PC-3 (cell line): ENCODE measurements at regions not wholly inside any gene's neighbourhood (a gene's known extent, or its start where the extent isn't known, plus 50 kb on each side); places are given as distances from the start of the nearest gene placed in this dataset.

ENCODE experiments used
- ATAC-seq: fragments of 200-7000 bp; cut with Tn5 transposase; 2 replicates; pipeline ENCODE4 v1.9.1; 2020; ENCODE audit warnings: mild to moderate bottlenecking, moderate library complexity
- BruUV-seq: library from RNA; stranded (reverse); fragments of 400-500 nt; replicated peaks from 2 replicates; lab custom pipeline; 2021; lab: Mats Ljungman, UMichigan
- CTCF ChIA-PET: fragments of 300-600 bp; sonication (Branson Sonifier 250); formaldehyde crosslinking; loops from one replicate; lab custom pipeline; 2022; ENCODE audit warnings: antibody characterized with exemption; lab: Charles Lee
- POLR2A ChIA-PET: fragments of 300-600 bp; sonication (Branson Sonifier 250); formaldehyde crosslinking; loops from one replicate; lab custom pipeline; 2022; ENCODE audit warnings: antibody characterized with exemption; ENCODE audit not compliant: unreplicated experiment; lab: Charles Lee
- DNase-seq: peaks from one replicate; pipeline ENCODE4 v3.0.0-alpha.2; 2015
- H2AFZ ChIP-seq: fragments of 300-600 bp; sonication (generic); 2 replicates; pipeline ENCODE4 v1.6.0; 2016; ENCODE audit warnings: antibody characterized with exemption, low read length
- H3F3A ChIP-seq: fragments of 300-600 bp; sonication (generic); one replicate; pipeline ENCODE4 v1.6.0; 2017; ENCODE audit warnings: antibody characterized with exemption, low read length, control low read depth, mild to moderate bottlenecking; ENCODE audit not compliant: unreplicated experiment
- H3K27ac ChIP-seq: fragments of 300-600 bp; sonication (generic); 2 replicates; pipeline ENCODE4 v1.5.1; 2016; ENCODE audit warnings: mild to moderate bottlenecking, low read length
- H3K27me3 ChIP-seq: fragments of 300-600 bp; sonication (generic); 2 replicates; pipeline ENCODE4 v1.6.1; 2016; ENCODE audit warnings: low read length, mixed read lengths
- H3K36me3 ChIP-seq: fragments of 300-600 bp; sonication (generic); 2 replicates; pipeline ENCODE4 v1.6.1; 2016; ENCODE audit warnings: low read depth, mixed run types, low read length, mixed read lengths
- H3K4me1 ChIP-seq: fragments of 300-600 bp; sonication (generic); 2 replicates; pipeline ENCODE4 v1.5.1; 2016; ENCODE audit warnings: low read length; ENCODE audit not compliant: insufficient read depth
- H3K4me2 ChIP-seq: fragments of 300-600 bp; sonication (generic); 2 replicates; pipeline ENCODE4 v1.6.0; 2016; ENCODE audit warnings: low read length
- H3K4me3 ChIP-seq: fragments of 300-600 bp; sonication (generic); 2 replicates; pipeline ENCODE4 v1.5.1; 2016; ENCODE audit warnings: mild to moderate bottlenecking, low read length, mixed read lengths
- H3K79me2 ChIP-seq: fragments of 300-600 bp; sonication (generic); 2 replicates; pipeline ENCODE4 v1.6.1; 2017; ENCODE audit warnings: low read length, mixed read lengths
- H3K9ac ChIP-seq: fragments of 300-600 bp; sonication (generic); 2 replicates; pipeline ENCODE4 v1.6.0; 2016; ENCODE audit warnings: mild to moderate bottlenecking, low read length
- H3K9me2 ChIP-seq: fragments of 300-600 bp; sonication (generic); replicated peaks from 2 replicates; pipeline ENCODE4 v1.6.1; 2016; ENCODE audit warnings: mixed run types, low read length, mixed read lengths
- H3K9me3 ChIP-seq: fragments of 300-600 bp; sonication (generic); 2 replicates; pipeline ENCODE4 v1.6.1; 2016; ENCODE audit warnings: low read length, mixed read lengths
- H4K20me1 ChIP-seq: fragments of 300-600 bp; sonication (generic); 2 replicates; pipeline ENCODE4 v1.6.1; 2016; ENCODE audit warnings: low read length, mixed read lengths
- EZH2 ChIP-seq: fragments of 300-600 bp; sonication (generic); IDR thresholded peaks from one replicate; pipeline ENCODE4 v1.6.1; 2017; ENCODE audit warnings: antibody characterized with exemption, mild to moderate bottlenecking, low read length; ENCODE audit not compliant: unreplicated experiment
- EZH2phosphoT487 ChIP-seq: fragments of 300-600 bp; sonication (generic); IDR thresholded peaks from 2 replicates; pipeline ENCODE4 v1.6.1; 2018; ENCODE audit warnings: mild to moderate bottlenecking, antibody characterized with exemption, low read length, borderline replicate concordance
- intact Hi-C: fragments of 100-400 bp; cut with micrococcal nuclease; formaldehyde crosslinking; loops from 2 replicates; pipeline ENCODE4 v1.9.0; 2023
- TF ChIP-seq, protein P1 (sequence below): fragments of 300-600 bp; sonication (generic); conservative IDR thresholded peaks from 2 replicates; pipeline ENCODE4 v1.5.1; 2017; ENCODE audit warnings: antibody characterized with exemption, low read depth, mild to moderate bottlenecking, low read length

GRCh38 chr2:78682781-78683180, 342.7 kb upstream of the REG3G start:
- ATAC-seq = no peak
- Histone ChIP-seq H4K20me1 (no peaks in the 10 kb centered on the region), H3K79me2 (no peaks in the 10 kb centered on the region), H3K9me2 (no peaks in the 10 kb centered on the region), H3F3A (no peaks in the 10 kb centered on the region), H3K4me3 (no peak overlapping the region), H3K9ac (no peak overlapping the region), H3K9me3 (no peaks in the 10 kb centered on the region), H3K27me3 (no peaks in the 10 kb centered on the region), H3K4me1 (no peaks in the 10 kb centered on the region), H3K4me2 (no peak overlapping the region), H3K36me3 (no peaks in the 10 kb centered on the region), H3K27ac (no peak overlapping the region), H2AFZ (no peak overlapping the region)
- ChIA-PET POLR2A (no interaction called here), CTCF (no interaction called here)
- intact Hi-C loops = no loop called here
- TF ChIP-seq EZH2 = no peak
- TF ChIP-seq EZH2phosphoT487 = no peak
- TF ChIP-seq, protein P1, sequence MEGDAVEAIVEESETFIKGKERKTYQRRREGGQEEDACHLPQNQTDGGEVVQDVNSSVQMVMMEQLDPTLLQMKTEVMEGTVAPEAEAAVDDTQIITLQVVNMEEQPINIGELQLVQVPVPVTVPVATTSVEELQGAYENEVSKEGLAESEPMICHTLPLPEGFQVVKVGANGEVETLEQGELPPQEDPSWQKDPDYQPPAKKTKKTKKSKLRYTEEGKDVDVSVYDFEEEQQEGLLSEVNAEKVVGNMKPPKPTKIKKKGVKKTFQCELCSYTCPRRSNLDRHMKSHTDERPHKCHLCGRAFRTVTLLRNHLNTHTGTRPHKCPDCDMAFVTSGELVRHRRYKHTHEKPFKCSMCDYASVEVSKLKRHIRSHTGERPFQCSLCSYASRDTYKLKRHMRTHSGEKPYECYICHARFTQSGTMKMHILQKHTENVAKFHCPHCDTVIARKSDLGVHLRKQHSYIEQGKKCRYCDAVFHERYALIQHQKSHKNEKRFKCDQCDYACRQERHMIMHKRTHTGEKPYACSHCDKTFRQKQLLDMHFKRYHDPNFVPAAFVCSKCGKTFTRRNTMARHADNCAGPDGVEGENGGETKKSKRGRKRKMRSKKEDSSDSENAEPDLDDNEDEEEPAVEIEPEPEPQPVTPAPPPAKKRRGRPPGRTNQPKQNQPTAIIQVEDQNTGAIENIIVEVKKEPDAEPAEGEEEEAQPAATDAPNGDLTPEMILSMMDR = no peak
- BruUV-seq = no TSS peak
- no peak for DNase-seq

DNA sequence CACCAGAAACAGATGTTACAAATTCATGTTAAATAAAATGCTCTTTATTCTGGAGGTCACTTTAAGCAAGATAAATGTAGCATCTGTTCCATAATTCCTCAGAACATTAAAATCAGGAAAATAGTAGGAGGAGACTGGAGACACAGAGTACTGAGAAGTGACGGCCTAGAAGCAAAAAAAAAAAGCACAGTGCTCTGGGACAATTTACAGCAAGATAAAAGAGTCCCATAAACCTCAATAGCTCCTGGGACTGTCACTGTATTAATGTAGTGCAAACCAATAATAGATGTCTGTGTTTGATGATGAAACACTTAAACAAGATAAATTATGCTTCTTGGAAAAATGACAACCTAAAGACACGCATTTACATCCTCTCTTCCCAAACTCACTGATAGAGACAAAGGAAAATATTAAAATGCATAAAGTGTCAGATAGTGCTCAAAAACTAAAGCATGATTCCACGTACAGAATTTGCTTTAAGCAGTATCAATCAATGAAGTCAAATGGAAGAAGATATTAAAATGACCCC, 338.8 kb upstream of the REG3G start:
- ChIA-PET CTCF (no interaction called here), POLR2A (no interaction called here)
- no peak overlapping the region for H3K4me2 ChIP-seq
- no peaks in the 10 kb centered on the region for H3F3A ChIP-seq
- no peaks in the 10 kb centered on the region for H3K79me2 ChIP-seq
- no peaks in the 10 kb centered on the region for H3K27me3 ChIP-seq
- H3K9me2 ChIP-seq = no peaks in the 10 kb centered on the region
- no peak for DNase-seq
- H4K20me1 ChIP-seq = no peaks in the 10 kb centered on the region
- no peaks in the 10 kb centered on the region for H3K36me3 ChIP-seq
- no peak overlapping the region for H3K4me3 ChIP-seq
- no peak overlapping the region for H3K27ac ChIP-seq
- H3K4me1 ChIP-seq = no peaks in the 10 kb centered on the region
- BruUV-seq = no TSS peak
- H2AFZ ChIP-seq = no peak overlapping the region
- TF ChIP-seq EZH2phosphoT487 (no peak), EZH2 (no peak)
- TF ChIP-seq, protein P1 = no peak
- no peak overlapping the region for H3K9ac ChIP-seq
- H3K9me3 ChIP-seq = no peaks in the 10 kb centered on the region
- intact Hi-C loops = no loop called here
- ATAC-seq = no peak

DNA sequence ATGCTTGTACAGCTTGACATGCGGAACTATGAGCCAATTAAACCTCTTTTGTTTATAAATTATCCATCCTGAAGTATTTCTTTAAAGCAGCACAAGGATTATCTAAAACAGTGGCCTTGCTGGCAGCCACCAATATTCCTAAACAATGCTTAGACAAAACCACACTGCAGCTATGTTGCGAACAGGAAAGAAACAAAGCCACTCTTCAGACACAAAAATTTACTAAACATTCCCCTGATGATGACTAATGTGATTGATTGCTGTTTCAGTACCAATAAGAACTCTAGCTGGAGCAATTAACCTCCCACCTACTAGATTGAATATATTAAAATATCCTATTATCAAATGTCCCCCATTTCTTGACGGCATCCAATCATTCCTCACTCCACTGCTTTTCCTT, 325.8 kb upstream of the REG3G start:
- Histone ChIP-seq H3K9me2 (no peaks in the 10 kb centered on the region), H3K4me1 (no peaks in the 10 kb centered on the region), H3K27me3 (no peaks in the 10 kb centered on the region), H3K4me2 (no peak overlapping the region), H3K36me3 (no peaks in the 10 kb centered on the region), H3K79me2 (no peaks in the 10 kb centered on the region), H3K9me3 (no peaks in the 10 kb centered on the region), H4K20me1 (no peaks in the 10 kb centered on the region), H3K27ac (no peak overlapping the region), H3K9ac (no peak overlapping the region), H3F3A (no peaks in the 10 kb centered on the region), H3K4me3 (no peak overlapping the region), H2AFZ (no peak overlapping the region)
- no peak for DNase-seq
- TF ChIP-seq EZH2 = no peak
- no peak for TF ChIP-seq EZH2phosphoT487
- TF ChIP-seq, protein P1 = no peak
- no peak for ATAC-seq
- intact Hi-C loops = no loop called here
- ChIA-PET POLR2A (no interaction called here), CTCF (no interaction called here)
- no TSS peak for BruUV-seq
